H54 (cell line): ENCODE measurements at regions not wholly inside any gene's neighbourhood (a gene's known extent, or its start where the extent isn't known, plus 50 kb on each side); places are given as distances from the start of the nearest gene placed in this dataset.

Experiments used
- DNase-seq: peaks from one replicate; pipeline ENCODE4 v3.0.0; 2011; ENCODE audit warnings: low spot score, mixed read lengths; ENCODE audit not compliant: insufficient read length
- FAIRE-seq: peaks from 3 replicates; lab custom pipeline; 2011; peaks lifted over from hg19 to GRCh38; lab: Jason Lieb, UNC
- POLR2A ChIP-seq: IDR thresholded peaks from 2 replicates; pipeline ENCODE4 v1.6.1; 2011; ENCODE audit warnings: low read depth, mild to moderate bottlenecking, low read length

DNA sequence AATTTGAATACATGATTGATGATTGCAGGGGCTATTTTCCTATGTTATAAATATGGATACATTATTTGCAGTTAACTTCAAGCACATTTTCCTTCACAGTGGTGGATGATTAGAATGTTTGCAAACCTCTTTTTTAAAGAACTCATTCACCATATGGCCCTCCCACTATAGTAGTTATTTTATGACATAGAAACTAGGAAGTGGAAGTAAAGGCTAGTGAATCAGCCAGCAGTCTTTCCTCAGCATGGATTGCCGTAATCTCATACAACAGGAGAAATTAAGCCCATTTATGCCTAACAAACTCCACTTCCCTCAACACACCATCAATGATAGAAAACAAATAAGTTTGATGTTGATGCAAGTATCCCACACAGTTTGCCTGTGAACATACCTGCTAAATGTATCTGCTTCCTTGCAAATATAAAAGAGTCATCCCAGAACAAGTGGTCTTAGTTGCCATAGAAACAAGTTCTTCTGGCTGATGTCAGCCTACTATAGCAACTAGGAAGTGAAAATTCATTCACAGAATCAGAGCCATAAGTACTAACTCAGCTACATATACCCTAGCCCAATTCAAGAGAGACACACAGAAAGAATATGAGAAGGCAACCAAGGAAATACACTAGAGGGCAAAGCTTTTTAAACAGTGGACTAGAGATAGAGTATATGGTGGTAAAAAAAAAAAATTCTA, 100.9 kb upstream of the RADX start:
- DNase-seq, result no peak
- no peak for FAIRE-seq
- TF ChIP-seq POLR2A, result no peak
